Prostate gland (tissue), 2 donors: ENCODE measurements at regions not wholly inside any gene's neighbourhood (a gene's known extent, or its start where the extent isn't known, plus 50 kb on each side); places are given as distances from the start of the nearest gene placed in this dataset.

Experiments used
- DNase-seq: peaks from one replicate; pipeline ENCODE4 v3.0.0-alpha.2; 2019; ENCODE audit warnings: low spot score
- H3K27ac ChIP-seq, 2 donors: fragments of 200-600 bp; sonication (generic); 2 replicates each; pipeline ENCODE4 v1.5.1; 2017 to 2019
- H3K27me3 ChIP-seq: fragments of 200-600 bp; sonication (generic); replicated peaks from 2 replicates; pipeline ENCODE4 v1.5.1; 2019; ENCODE audit not compliant: insufficient read depth
- H3K36me3 ChIP-seq, 2 donors: fragments of 200-600 bp; sonication (generic); 1 replicate in 1 of 2; 2 replicates in 1 of 2; pipeline versions ENCODE4 v1.5.1 to v1.8.1; 2017 to 2019
- H3K4me1 ChIP-seq: fragments of 200-600 bp; sonication (generic); replicated peaks from 2 replicates; pipeline ENCODE4 v1.5.1; 2019
- H3K4me3 ChIP-seq, 2 donors: fragments of 200-600 bp; sonication (generic); 2 replicates each; pipeline ENCODE4 v1.5.1; 2017 to 2019
- H3K9me3 ChIP-seq: fragments of 200-600 bp; sonication (generic); 2 replicates; pipeline ENCODE4 v1.5.1; 2017
- POLR2A ChIP-seq: fragments of 450-650 bp; IDR thresholded peaks from one replicate; pipeline ENCODE4 v1.6.1; 2016; ENCODE audit warnings: antibody characterized with exemption, mild to moderate bottlenecking
- POLR2AphosphoS5 ChIP-seq: sonication (generic); formaldehyde crosslinking; IDR thresholded peaks from one replicate; pipeline ENCODE4 v1.6.1; 2017; ENCODE audit warnings: antibody characterized with exemption
- WGBS: methylation state at CpG from one replicate; pipeline ENCODE4 v1.1.5; 2018; 5-methylcytosine and 5-hydroxymethylcytosine counted together
- intact Hi-C: fragments of 100-400 bp; cut with DNase I; formaldehyde crosslinking; loops from one replicate; pipeline ENCODE4 v1.14.2; 2022
- TF ChIP-seq, protein P1 (sequence below), 4 experiments: fragments of 200-600 bp in 2 of 4; fragments of 450-650 bp in 2 of 4; sonication (generic) in 2 of 4; IDR thresholded peaks; 1 replicate in 3 of 4; 2 replicates in 1 of 4; pipeline ENCODE4 v1.5.1; 2016 to 2019; ENCODE audit warnings: antibody characterized with exemption in 4 of 4, mild to moderate bottlenecking in 2 of 4, moderate library complexity in 2 of 4

DNA sequence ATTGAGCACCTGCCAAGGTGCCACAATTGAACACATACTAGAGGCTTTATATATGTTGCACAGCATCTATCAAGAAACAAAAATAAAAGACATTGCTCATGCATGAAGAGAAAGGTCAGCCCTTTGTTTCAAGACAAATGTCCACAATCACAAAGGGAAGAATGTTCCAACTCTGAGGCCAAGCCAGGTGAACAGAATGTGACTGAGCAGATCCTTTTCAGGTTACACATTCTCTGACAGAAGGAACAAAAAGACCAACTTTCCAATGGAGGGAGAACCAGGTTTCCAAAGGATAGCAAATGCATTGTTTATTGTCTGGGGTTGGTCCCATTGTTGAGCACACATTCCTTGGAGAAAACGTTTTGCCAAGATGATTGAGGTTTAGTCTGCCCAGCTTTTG is 50.2 kb upstream of the FAM174B start:
- Histone ChIP-seq H3K27ac (no peak overlapping the region), H3K27me3 (no peaks in the 10 kb centered on the region), H3K9me3 (no peaks in the 10 kb centered on the region), H3K4me3 (no peak overlapping the region), H3K36me3 (no peaks in the 10 kb centered on the region), H3K4me1 (no peaks in the 10 kb centered on the region)
- TF ChIP-seq POLR2A (no peak), POLR2AphosphoS5 (no peak)
- TF ChIP-seq, protein P1, sequence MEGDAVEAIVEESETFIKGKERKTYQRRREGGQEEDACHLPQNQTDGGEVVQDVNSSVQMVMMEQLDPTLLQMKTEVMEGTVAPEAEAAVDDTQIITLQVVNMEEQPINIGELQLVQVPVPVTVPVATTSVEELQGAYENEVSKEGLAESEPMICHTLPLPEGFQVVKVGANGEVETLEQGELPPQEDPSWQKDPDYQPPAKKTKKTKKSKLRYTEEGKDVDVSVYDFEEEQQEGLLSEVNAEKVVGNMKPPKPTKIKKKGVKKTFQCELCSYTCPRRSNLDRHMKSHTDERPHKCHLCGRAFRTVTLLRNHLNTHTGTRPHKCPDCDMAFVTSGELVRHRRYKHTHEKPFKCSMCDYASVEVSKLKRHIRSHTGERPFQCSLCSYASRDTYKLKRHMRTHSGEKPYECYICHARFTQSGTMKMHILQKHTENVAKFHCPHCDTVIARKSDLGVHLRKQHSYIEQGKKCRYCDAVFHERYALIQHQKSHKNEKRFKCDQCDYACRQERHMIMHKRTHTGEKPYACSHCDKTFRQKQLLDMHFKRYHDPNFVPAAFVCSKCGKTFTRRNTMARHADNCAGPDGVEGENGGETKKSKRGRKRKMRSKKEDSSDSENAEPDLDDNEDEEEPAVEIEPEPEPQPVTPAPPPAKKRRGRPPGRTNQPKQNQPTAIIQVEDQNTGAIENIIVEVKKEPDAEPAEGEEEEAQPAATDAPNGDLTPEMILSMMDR (IDR thresholded peaks at IDR 0.05) = no peak
- intact Hi-C loops = no loop called here
- WGBS = 11% methylated on average over 1 of the region's 1 CpG
- DNase-seq = no peak

DNA sequence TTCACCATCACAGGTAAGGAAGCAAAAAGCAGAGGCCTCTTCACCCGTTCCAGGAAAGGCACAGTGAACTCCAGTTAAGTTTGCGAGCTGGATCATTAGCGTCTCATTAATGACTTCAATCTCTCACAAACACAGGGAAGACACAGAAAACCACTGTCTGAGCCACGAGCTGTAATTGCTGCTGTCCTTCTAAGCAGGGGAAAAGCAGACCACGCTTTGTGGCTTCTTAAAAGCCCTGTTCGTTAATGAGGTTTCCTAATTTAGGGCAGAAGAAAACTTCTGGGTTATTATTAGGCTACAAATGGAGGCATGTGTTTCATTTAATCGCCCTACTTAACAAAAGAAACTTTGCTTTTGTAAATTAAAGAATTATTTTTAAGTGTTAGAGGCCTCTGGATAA is 50.6 kb upstream of the FAM174B start:
- DNase-seq = no peak
- Histone ChIP-seq H3K27ac (no peak overlapping the region), H3K27me3 (no peaks in the 10 kb centered on the region), H3K4me3 (no peak overlapping the region), H3K4me1 (no peaks in the 10 kb centered on the region), H3K9me3 (no peaks in the 10 kb centered on the region), H3K36me3 (no peaks in the 10 kb centered on the region)
- TF ChIP-seq POLR2A (no peak), POLR2AphosphoS5 (no peak)
- TF ChIP-seq, protein P1 (IDR thresholded peaks at IDR 0.05) = no peak
- 68% methylated on average over 7 of the region's 7 CpGs for WGBS
- intact Hi-C loops = no loop called here

DNA sequence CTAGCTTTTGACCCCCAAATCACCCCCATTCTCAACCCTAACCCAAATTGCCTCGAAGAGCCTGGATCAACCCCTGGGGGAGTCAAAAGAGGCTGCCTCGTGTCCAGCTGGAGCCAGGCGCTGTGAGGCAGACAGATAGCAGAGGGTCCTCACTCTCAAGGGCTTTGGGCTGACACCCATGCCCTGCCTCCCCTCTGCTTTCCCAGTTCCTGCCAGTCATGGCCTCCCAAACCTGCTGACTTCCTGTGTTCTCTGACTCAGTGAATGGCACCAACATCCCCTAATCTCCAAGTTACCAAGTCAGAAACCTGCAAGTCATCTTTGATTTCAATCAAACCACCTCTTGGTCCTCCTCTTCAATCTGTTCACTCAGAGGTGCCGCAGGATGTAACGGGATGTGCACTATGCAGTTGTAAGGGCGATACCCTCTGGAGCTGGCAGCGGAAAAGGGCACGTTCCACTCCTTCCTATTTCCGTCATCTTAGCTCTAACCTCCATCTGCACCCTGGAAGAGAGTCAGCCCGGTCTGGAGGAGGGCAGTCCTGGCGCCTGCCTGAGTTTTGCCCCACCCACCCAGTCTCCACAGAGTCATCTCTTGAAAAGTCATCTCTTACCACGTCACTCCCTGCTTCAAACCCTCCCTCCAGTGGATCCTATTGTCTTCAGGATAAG is 52.4 kb upstream of the FAM174B start:
- DNase-seq = no peak
- no peak overlapping the region for H3K4me3 ChIP-seq
- H3K9me3 ChIP-seq = no peaks in the 10 kb centered on the region
- H3K27me3 ChIP-seq = no peaks in the 10 kb centered on the region
- WGBS = 87% methylated on average over 12 of the region's 12 CpGs
- H3K36me3 ChIP-seq = no peaks in the 10 kb centered on the region
- TF ChIP-seq POLR2A (no peak), POLR2AphosphoS5 (no peak)
- TF ChIP-seq, protein P1 (IDR thresholded peaks at IDR 0.05) = no peak
- H3K4me1 ChIP-seq = no peaks in the 10 kb centered on the region
- intact Hi-C loops = no loop called here
- H3K27ac ChIP-seq = no peak overlapping the region

DNA sequence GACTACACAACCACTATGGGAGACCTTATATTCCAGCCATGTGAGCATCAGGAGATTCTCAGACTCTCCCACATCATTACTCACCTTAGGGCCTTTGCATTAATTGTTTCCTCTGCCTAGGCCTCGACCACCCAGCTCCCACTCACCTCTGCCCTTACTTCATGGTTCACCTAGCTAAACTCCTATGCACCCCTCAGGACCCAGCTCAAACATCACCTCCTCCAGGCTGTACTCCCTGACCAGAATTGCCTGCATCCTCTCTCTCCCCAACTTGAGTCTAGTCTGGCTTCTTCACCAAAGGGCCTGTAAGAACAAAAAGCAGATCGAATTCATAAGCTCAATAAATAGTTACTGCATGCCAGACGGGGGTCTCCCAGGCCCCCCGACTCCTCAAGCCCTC is 53.1 kb upstream of the FAM174B start:
- WGBS = 49% methylated on average over 4 of the region's 4 CpGs
- intact Hi-C loops = no loop called here

More for the DNA sequence above, 53.1 kb upstream of the FAM174B start:
- no peaks in the 10 kb centered on the region for H3K36me3 ChIP-seq
- H3K4me1 ChIP-seq = no peaks in the 10 kb centered on the region
- TF ChIP-seq, protein P1 (IDR thresholded peaks at IDR 0.05) = no peak
- TF ChIP-seq POLR2AphosphoS5 (no peak), POLR2A (no peak)
- no peak for DNase-seq
- no peaks in the 10 kb centered on the region for H3K27me3 ChIP-seq
- H3K4me3 ChIP-seq = no peak overlapping the region
- no peak overlapping the region for H3K27ac ChIP-seq
- H3K9me3 ChIP-seq = no peaks in the 10 kb centered on the region
